RCC 7860 (cell line): ENCODE measurements at regions not wholly inside any gene's neighbourhood (a gene's known extent, or its start where the extent isn't known, plus 50 kb on each side); places are given as distances from the start of the nearest gene placed in this dataset.

Experiments used
- DNase-seq: peaks from one replicate; pipeline ENCODE4 v3.0.0-alpha.2; 2015; ENCODE audit warnings: low spot score
- FAIRE-seq: peaks from 2 replicates; lab custom pipeline; 2012; peaks lifted over from hg19 to GRCh38; lab: Jason Lieb, UNC

DNA sequence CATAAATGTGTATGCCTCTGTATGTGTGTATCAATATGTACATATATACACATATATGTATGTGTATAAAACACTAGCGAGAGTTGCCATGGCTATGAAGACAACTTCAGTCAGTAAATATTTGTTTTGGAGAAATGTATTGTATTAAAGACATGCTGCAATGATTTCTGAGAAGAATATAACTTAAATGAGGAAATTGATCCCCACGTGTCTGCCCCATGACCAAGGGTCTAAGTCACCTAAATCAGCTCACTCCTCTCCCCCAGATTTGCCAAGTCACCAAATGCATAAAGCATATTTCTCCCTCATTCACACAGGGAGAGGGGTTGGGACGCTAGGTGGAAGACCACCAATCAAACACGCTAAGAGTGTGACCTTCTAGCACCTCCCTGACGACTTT is 58.3 kb upstream of the LYST start:
- no peak for FAIRE-seq
- no peak for DNase-seq

DNA sequence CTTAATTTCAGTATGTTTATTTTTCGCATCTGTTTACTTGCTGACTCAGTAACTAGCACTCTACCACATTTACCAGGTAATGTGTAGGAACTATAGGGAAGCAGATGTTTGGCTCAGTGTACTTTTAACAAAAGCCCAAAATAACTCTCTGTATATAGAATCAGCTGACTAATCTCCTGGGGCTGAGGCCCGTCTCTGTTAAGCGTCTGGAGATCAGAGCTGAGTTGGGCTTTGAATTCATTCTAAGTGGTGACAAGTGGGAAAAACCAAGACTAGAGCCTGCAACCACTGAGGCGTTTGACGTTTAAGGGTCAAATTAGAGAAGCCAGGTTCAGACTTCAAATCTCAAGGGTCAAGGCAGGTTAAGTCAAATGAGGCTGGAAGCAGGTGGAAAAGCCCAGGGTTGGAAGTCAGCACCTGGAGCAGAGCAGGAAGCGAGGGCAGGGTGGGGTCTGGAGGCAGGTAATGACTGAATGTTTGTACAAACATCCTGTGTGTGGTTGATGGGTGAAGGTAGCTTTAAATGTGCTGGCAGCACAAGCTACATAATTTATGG is 56.8 kb upstream of the LYST start:
- no peak for FAIRE-seq
- no peak for DNase-seq

DNA sequence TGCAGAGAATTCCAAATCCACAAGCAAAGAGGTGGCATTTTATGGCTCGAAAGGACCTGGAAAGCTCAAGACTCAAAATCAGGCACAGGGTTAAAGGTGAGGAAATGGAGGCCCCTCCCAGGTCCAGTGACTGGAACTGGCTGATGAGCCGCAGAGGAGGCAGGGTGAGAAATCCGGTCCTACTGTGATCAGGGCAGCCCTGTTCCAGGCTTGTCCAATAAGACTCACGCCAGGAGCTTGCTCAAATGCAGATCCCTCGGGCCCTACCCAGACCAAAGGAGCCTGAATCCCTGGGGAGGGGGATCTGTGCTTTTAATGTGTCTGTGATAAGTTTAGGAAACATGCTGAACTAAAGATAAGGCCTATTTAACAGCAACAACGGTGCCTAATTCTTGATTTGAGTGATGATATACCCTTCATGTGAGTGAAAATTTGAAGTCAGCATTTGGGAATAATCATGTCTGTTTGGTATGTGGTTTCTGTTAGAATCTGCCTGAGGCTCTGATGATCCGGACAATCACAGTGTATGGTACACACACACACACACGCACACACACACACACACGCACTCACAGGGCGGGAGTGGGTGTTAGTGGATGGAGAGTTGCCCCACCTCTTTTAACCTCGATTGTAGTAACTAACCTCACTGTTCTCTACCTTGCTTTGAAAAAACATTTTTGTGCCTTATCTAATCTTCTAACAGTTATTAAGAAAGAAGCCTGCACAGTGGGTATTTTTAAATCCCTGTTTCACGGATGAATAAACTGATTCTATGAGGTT is 54.1 kb upstream of the LYST start:
- DNase-seq (no peak), FAIRE-seq (no peak)

GRCh38 chr1:235919833-235920441 is 53.2 kb upstream of the LYST start:
- DNase-seq, result peak; percentile 67
- FAIRE-seq, result peak; percentile 85

DNA sequence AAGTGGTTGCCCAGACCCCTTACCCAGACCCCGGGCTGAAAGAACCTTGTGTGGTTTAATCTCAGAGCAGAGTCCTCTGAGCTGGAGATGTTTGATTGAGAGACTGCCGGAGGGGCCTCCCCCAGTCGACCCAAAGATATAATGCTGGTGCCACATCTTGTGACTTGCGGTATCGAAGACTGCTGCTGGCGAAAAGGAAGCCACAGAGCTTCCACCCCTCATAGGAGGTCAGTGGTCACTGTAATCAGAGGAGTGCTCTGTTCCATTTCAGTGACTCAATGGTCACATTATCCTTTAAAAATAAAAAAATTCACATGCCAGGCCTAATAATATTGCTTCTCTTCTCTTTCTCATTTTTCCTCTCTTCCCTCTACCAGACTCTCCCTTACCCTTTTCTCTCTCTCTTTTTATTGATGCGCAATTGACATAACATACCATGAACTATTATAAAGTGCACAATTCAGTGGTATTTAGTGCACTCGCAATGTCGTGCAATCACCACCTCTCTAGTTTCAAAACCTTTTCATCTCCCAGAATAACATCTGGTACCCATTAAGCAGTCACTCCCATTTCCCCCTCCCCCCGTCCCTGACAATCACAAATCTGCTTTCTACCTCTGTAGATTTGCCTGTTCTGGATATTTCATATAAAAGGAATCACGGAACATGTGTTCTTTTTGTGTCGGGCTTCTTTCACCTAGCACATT is 52.6 kb upstream of the LYST start:
- FAIRE-seq, result peak; percentile 84

DNA sequence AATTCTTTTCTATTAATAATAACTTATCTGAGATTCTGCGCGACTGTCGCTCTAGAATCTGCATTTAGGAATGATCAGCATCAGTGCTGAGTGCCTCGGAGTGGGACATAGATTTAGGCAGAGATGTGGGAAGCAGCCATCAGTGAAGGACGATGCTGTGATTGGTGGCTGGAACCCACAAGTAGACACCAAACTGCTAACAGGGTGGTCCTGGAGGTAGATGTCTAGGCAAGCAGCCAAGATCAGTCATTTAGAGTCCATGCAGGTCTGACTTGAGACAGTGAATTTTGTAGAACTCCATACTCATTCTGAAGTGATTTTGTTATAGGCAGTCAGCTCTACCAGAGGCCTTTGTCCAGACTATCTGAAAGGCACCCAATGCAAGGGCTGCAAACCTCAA is 51.8 kb upstream of the LYST start:
- DNase-seq, result no peak
- FAIRE-seq, result no peak

More for the DNA sequence above, 52.6 kb upstream of the LYST start:
- peak; percentile 53 for DNase-seq

- no peak for FAIRE-seq
- no peak for DNase-seq
These were observed 51.3 kb upstream of the LYST start for GRCh38 chr1:235918032-235918431.

- FAIRE-seq, result peak; percentile 99
- DNase-seq, result peak; percentile 100
These were observed 50.6 kb upstream of the LYST start for GRCh38 chr1:235917267-235917811.
